SK-N-MC (cell line): ENCODE measurements at regions not wholly inside any gene's neighbourhood (a gene's known extent, or its start where the extent isn't known, plus 50 kb on each side); places are given as distances from the start of the nearest gene placed in this dataset.

Experiments
- EZH2 ChIP-seq: fragments of 200-600 bp; sonication (generic); IDR thresholded peaks from one replicate; pipeline ENCODE4 v1.6.1; 2017; ENCODE audit warnings: antibody characterized with exemption
- POLR2AphosphoS5 ChIP-seq: IDR thresholded peaks from 2 replicates; pipeline ENCODE4 v1.6.1; 2012; ENCODE audit warnings: mild to moderate bottlenecking, low read depth, low read length, borderline replicate concordance

DNA sequence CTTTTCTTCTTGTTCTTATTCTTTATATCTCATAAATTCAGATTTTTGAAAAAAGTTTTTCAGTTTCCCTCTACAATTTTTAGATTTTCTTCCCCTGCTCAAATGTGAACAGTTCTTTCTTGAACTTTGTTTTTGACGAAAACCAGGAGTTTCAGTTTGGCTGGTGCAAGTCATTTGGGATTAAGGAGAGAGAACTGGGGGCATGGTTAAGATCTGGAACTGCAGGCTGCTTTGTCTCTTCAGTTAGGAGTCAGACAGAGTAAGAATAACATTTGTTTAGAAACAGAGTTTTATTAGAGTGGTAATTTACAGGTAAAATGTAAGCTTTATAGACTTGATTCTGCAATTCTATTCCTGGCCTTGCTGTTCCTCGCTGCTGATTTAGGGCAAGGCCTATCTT lies 310.5 kb upstream of the C2CD4B start:
- TF ChIP-seq POLR2AphosphoS5: no peak
- TF ChIP-seq EZH2: no peak
